ENCODE measurements at regions not wholly inside any gene's neighbourhood (a gene's known extent, or its start where the extent isn't known, plus 50 kb on each side); places are given as distances from the start of the nearest gene placed in this dataset.

DNA sequence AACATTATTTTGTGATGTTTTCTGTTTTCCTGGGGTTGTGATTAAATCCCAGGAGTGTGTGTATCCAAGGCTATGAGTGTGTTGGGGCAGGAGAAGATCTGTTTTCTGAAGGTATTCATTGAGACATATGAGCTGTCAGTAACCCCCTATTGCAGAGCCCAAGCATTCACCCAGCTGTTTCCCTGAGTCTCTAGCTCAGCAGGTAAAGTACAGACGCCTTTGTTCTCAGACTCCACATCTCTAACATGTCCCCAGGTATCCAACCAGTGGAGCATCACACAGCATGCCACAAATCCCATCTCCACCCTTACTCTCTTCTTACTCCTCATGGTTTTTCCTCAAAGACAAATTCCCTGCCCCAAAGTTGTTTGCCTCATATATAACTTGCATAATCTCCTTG is 213.6 kb downstream of the PCDH20 start:
- CTCF ChIA-PET: no interaction called here
- DNase-seq (ENCODE audit: extremely low spot score): no peak
- POLR2A ChIA-PET: no interaction called here
- TF ChIP-seq FOXM1 (IDR thresholded peaks at IDR 0.05; ENCODE audit: borderline replicate concordance) (no peak), PKNOX1 (IDR thresholded peaks at IDR 0.05) (no peak), NFRKB (IDR thresholded peaks at IDR 0.05) (no peak), FOXA1 (IDR thresholded peaks at IDR 0.05) (no peak), ARNT (IDR thresholded peaks at IDR 0.05) (no peak), L3MBTL2 (conservative IDR thresholded peaks at IDR 0.05) (no peak), BHLHE40 (IDR thresholded peaks at IDR 0.05; ENCODE audit: borderline replicate concordance) (no peak), CTBP1 (IDR thresholded peaks at IDR 0.05; ENCODE audit: borderline replicate concordance) (no peak), ELF4 (IDR thresholded peaks at IDR 0.05) (no peak), ZNF384 (IDR thresholded peaks at IDR 0.05) (no peak), HDGF (IDR thresholded peaks at IDR 0.05; ENCODE audit: borderline replicate concordance) (no peak), FOXK2 (IDR thresholded peaks at IDR 0.05) (no peak), SUZ12 (IDR thresholded peaks at IDR 0.05) (no peak), SP1 (IDR thresholded peaks at IDR 0.05) (no peak), LEF1 (IDR thresholded peaks at IDR 0.05; ENCODE audit: borderline replicate concordance) (no peak), TARDBP (IDR thresholded peaks at IDR 0.05) (no peak)

DNA sequence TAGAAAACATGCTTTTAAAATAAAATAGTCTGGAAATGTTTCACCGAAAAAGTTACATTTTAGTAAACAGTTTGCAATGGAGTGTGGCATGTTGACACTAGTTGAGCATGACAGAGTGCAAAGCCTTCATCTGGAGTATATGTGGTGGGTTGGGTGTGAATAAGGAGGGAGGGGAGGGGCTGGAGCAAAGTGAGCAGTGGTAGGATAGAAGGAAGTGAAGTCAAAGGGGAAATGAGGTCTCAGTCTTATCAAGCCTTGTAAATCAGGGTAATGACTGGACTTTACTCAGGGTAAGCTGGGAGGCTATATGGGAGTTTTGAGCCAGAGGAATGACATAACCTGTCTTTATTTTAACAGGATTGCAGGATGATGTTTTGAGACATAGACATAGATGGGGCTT is 222.8 kb downstream of the PCDH20 start:
- CTCF ChIA-PET: no interaction called here
- POLR2A ChIA-PET: no interaction called here
- DNase-seq (ENCODE audit: extremely low spot score): no peak
- TF ChIP-seq CTBP1 (IDR thresholded peaks at IDR 0.05; ENCODE audit: borderline replicate concordance) (no peak), LEF1 (IDR thresholded peaks at IDR 0.05; ENCODE audit: borderline replicate concordance) (no peak), L3MBTL2 (conservative IDR thresholded peaks at IDR 0.05) (no peak), FOXM1 (IDR thresholded peaks at IDR 0.05; ENCODE audit: borderline replicate concordance) (no peak), FOXK2 (IDR thresholded peaks at IDR 0.05) (no peak), HDGF (IDR thresholded peaks at IDR 0.05; ENCODE audit: borderline replicate concordance) (no peak), PKNOX1 (IDR thresholded peaks at IDR 0.05) (no peak), SP1 (IDR thresholded peaks at IDR 0.05) (no peak), ELF4 (IDR thresholded peaks at IDR 0.05) (no peak), ZNF384 (IDR thresholded peaks at IDR 0.05) (no peak), ARNT (IDR thresholded peaks at IDR 0.05) (no peak), NFRKB (IDR thresholded peaks at IDR 0.05) (no peak), SUZ12 (IDR thresholded peaks at IDR 0.05) (no peak), BHLHE40 (IDR thresholded peaks at IDR 0.05; ENCODE audit: borderline replicate concordance) (no peak), FOXA1 (IDR thresholded peaks at IDR 0.05) (no peak), TARDBP (IDR thresholded peaks at IDR 0.05) (no peak)

- no peak for DNase-seq (ENCODE audit: extremely low spot score)
- CTCF ChIA-PET: no interaction called here
- no peak for TF ChIP-seq PKNOX1 (IDR thresholded peaks at IDR 0.05)
- no peak for TF ChIP-seq TARDBP (IDR thresholded peaks at IDR 0.05)
- POLR2A ChIA-PET: no interaction called here
Observed at GRCh38 chr13:61188057-61188456, 227.6 kb downstream of the PCDH20 start.

DNA sequence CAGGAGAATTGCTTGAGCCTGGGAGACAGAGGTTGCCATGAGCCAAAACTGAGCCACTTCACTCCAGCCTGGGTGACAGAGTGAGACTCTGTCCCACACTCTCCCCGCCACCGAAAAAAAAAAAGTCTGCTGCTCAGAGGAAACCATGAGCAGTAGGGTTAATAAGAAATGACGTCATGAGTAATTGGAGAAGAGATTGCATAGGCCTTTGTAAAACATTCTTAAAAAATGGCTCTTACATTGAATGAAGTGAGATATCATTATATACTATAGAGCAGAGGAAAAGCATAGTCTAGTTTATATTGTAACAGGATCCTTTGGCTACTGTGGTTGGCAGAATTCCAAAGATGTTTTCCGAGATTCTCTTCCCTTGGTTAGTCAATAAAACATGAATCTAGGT is 228.2 kb downstream of the PCDH20 start:
- CTCF ChIA-PET: no interaction called here
- DNase-seq (ENCODE audit: extremely low spot score): no peak
- no peak for TF ChIP-seq SUZ12 (IDR thresholded peaks at IDR 0.05)
- TF ChIP-seq ZNF384 (IDR thresholded peaks at IDR 0.05): peak; percentile 65; the same call in 1 of the 2 replicates
- POLR2A ChIA-PET: no interaction called here

- ChIA-PET POLR2A (no interaction called here), CTCF (no interaction called here)
- peak; percentile 70 for TF ChIP-seq PKNOX1 (IDR thresholded peaks at IDR 0.05)
- no peak for TF ChIP-seq TARDBP (IDR thresholded peaks at IDR 0.05)
- no peak for TF ChIP-seq LEF1 (IDR thresholded peaks at IDR 0.05; ENCODE audit: borderline replicate concordance)
- no peak for TF ChIP-seq FOXM1 (IDR thresholded peaks at IDR 0.05; ENCODE audit: borderline replicate concordance)
- DNase-seq (ENCODE audit: extremely low spot score): no peak
Observed at GRCh38 chr13:61183670-61184069, 232.0 kb downstream of the PCDH20 start.

- TF ChIP-seq SP1 (IDR thresholded peaks at IDR 0.05) (no peak), ZNF384 (IDR thresholded peaks at IDR 0.05) (no peak), BHLHE40 (IDR thresholded peaks at IDR 0.05; ENCODE audit: borderline replicate concordance) (no peak), ELF4 (IDR thresholded peaks at IDR 0.05) (no peak), CTBP1 (IDR thresholded peaks at IDR 0.05; ENCODE audit: borderline replicate concordance) (no peak), HDGF (IDR thresholded peaks at IDR 0.05; ENCODE audit: borderline replicate concordance) (no peak), FOXA1 (IDR thresholded peaks at IDR 0.05) (no peak), L3MBTL2 (conservative IDR thresholded peaks at IDR 0.05) (no peak)
- ChIA-PET POLR2A (no interaction called here), CTCF (no interaction called here)
- no peak for DNase-seq (ENCODE audit: extremely low spot score)
Observed at GRCh38 chr13:61180234-61180633, 235.4 kb downstream of the PCDH20 start.

- TF ChIP-seq FOXK2 (IDR thresholded peaks at IDR 0.05): no peak
- TF ChIP-seq TARDBP (IDR thresholded peaks at IDR 0.05): no peak
- TF ChIP-seq L3MBTL2 (conservative IDR thresholded peaks at IDR 0.05): no peak
- TF ChIP-seq PKNOX1 (IDR thresholded peaks at IDR 0.05): no peak
- no peak for TF ChIP-seq SP1 (IDR thresholded peaks at IDR 0.05)
- TF ChIP-seq ELF4 (IDR thresholded peaks at IDR 0.05): no peak
- TF ChIP-seq NFRKB (IDR thresholded peaks at IDR 0.05): no peak
- no peak for TF ChIP-seq CTBP1 (IDR thresholded peaks at IDR 0.05; ENCODE audit: borderline replicate concordance)
- TF ChIP-seq SUZ12 (IDR thresholded peaks at IDR 0.05): no peak
- no peak for TF ChIP-seq ZNF384 (IDR thresholded peaks at IDR 0.05)
- TF ChIP-seq FOXA1 (IDR thresholded peaks at IDR 0.05): no peak
- no peak for TF ChIP-seq FOXM1 (IDR thresholded peaks at IDR 0.05; ENCODE audit: borderline replicate concordance)
- CTCF ChIA-PET: no interaction called here
- POLR2A ChIA-PET: no interaction called here
- DNase-seq (ENCODE audit: extremely low spot score): no peak
Observed at GRCh38 chr13:61179741-61180140, 235.9 kb downstream of the PCDH20 start.
